Liver (tissue), 8 donors: ENCODE measurements at regions not wholly inside any gene's neighbourhood (a gene's known extent, or its start where the extent isn't known, plus 50 kb on each side); places are given as distances from the start of the nearest gene placed in this dataset.

Experiments used
- DNase-seq: peaks from one replicate; pipeline ENCODE4 v3.0.0-alpha.2; 2017; ENCODE audit warnings: low spot score
- H3K27ac ChIP-seq, 2 donors: one replicate each; pipeline ENCODE4 v1.7.0; 2013; ENCODE audit warnings: inconsistent platforms in 2 of 2, low read length in 2 of 2, control low read depth in 1 of 2, low read depth in 1 of 2, mild to moderate bottlenecking in 1 of 2
- H3K27me3 ChIP-seq, 4 donors: one replicate each; pipeline versions ENCODE4 v1.6.1 to v1.7.0; 2013; ENCODE audit warnings: low read length in 3 of 4, inconsistent platforms in 1 of 4, mild to moderate bottlenecking in 1 of 4, moderate library complexity in 1 of 4; ENCODE audit not compliant: control insufficient read depth in 4 of 4, insufficient read depth in 4 of 4
- H3K36me3 ChIP-seq, 4 donors: one replicate each; pipeline versions ENCODE4 v1.6.1 to v1.7.0; 2013; ENCODE audit warnings: low read length in 3 of 4, mild to moderate bottlenecking in 3 of 4, low read depth in 1 of 4, moderate library complexity in 1 of 4; ENCODE audit not compliant: control insufficient read depth in 4 of 4, insufficient read depth in 3 of 4
- H3K4me1 ChIP-seq, 4 donors: one replicate each; pipeline versions ENCODE4 v1.6.1 to v1.7.0; 2013; ENCODE audit warnings: low read length in 3 of 4, mild to moderate bottlenecking in 3 of 4, moderate library complexity in 1 of 4; ENCODE audit not compliant: control insufficient read depth in 4 of 4, insufficient read depth in 4 of 4
- H3K4me3 ChIP-seq, 3 donors: one replicate each; pipeline versions ENCODE4 v1.6.1 to v1.7.0; 2013; ENCODE audit warnings: low read length in 3 of 3, control low read depth in 1 of 3, low read depth in 1 of 3, mild to moderate bottlenecking in 1 of 3
- H3K9ac ChIP-seq, 2 donors: one replicate each; pipeline ENCODE4 v1.7.0; 2013; ENCODE audit warnings: low read length in 2 of 2, mild to moderate bottlenecking in 2 of 2, moderate library complexity in 2 of 2, control low read depth in 1 of 2, low read depth in 1 of 2
- H3K9me3 ChIP-seq, 4 donors: one replicate each; pipeline versions ENCODE4 v1.6.1 to v1.7.0; 2013; ENCODE audit warnings: low read length in 3 of 4; ENCODE audit not compliant: control insufficient read depth in 4 of 4
- CTCF ChIP-seq: fragments of 150-350 bp; IDR thresholded peaks from 2 replicates; pipeline ENCODE4 v1.5.1; 2017; ENCODE audit warnings: improper control_type of control experiment, low read depth, low read length; ENCODE audit not compliant: missing input control
- FOXA1 ChIP-seq: IDR thresholded peaks from 2 replicates; pipeline ENCODE4 v1.6.1; 2016; ENCODE audit warnings: antibody characterized with exemption
- GABPA ChIP-seq, 2 donors: IDR thresholded peaks in 1 of 2; conservative IDR thresholded peaks in 1 of 2; 2 replicates each; pipeline ENCODE4 v1.6.1; 2016; ENCODE audit warnings: antibody characterized with exemption in 2 of 2, mild to moderate bottlenecking in 1 of 2, moderate library complexity in 1 of 2
- HNF4A ChIP-seq, 2 donors: conservative IDR thresholded peaks; 2 replicates each; pipeline ENCODE4 v1.6.1; 2016; ENCODE audit warnings: antibody characterized with exemption in 2 of 2, mild to moderate bottlenecking in 2 of 2
- HNF4G ChIP-seq: IDR thresholded peaks from 2 replicates; pipeline ENCODE4 v1.6.1; 2016; ENCODE audit warnings: antibody characterized with exemption
- JUND ChIP-seq, 2 donors: IDR thresholded peaks; 2 replicates each; pipeline ENCODE4 v1.6.1; 2016; ENCODE audit warnings: antibody characterized with exemption in 2 of 2
- MAX ChIP-seq: IDR thresholded peaks from 2 replicates; pipeline ENCODE4 v1.6.1; 2016; ENCODE audit warnings: antibody characterized with exemption
- NR2F2 ChIP-seq: IDR thresholded peaks from 2 replicates; pipeline ENCODE4 v1.6.1; 2016; ENCODE audit warnings: antibody characterized with exemption
- RAD21 ChIP-seq, 2 donors: IDR thresholded peaks; 2 replicates each; pipeline ENCODE4 v1.6.1; 2016; ENCODE audit warnings: antibody characterized with exemption in 2 of 2, mild to moderate bottlenecking in 2 of 2
- REST ChIP-seq: IDR thresholded peaks from 2 replicates; pipeline ENCODE4 v1.6.1; 2016; ENCODE audit warnings: antibody characterized with exemption, mild to moderate bottlenecking
- RXRA ChIP-seq, 2 donors: IDR thresholded peaks; 2 replicates each; pipeline ENCODE4 v1.6.1; 2017 to 2018; ENCODE audit warnings: antibody characterized with exemption in 2 of 2, mild to moderate bottlenecking in 1 of 2
- SP1 ChIP-seq: IDR thresholded peaks from 2 replicates; pipeline ENCODE4 v1.6.1; 2018; ENCODE audit warnings: antibody characterized with exemption, mild to moderate bottlenecking
- TAF1 ChIP-seq: conservative IDR thresholded peaks from 2 replicates; pipeline ENCODE4 v1.6.1; 2016; ENCODE audit warnings: antibody characterized with exemption, mild to moderate bottlenecking
- YY1 ChIP-seq: IDR thresholded peaks from 2 replicates; pipeline ENCODE4 v1.6.1; 2016; ENCODE audit warnings: antibody characterized with exemption, mild to moderate bottlenecking
- WGBS: extraction: QIAGEN DNeasy Blood & Tissue Kit; methylation state at CpG from one replicate; pipeline ENCODE4 v1.1.7; 2013; 5-methylcytosine and 5-hydroxymethylcytosine counted together
- donor health status: healthy.
- donor health status: healthy.
- donor health status: healthy.
- donor health status: healthy.
- donor health status: healthy.

- Histone ChIP-seq H3K27me3 (no peaks in the 10 kb centered on the region), H3K27ac (no peak overlapping the region), H3K9ac (no peak overlapping the region), H3K4me3 (no peak overlapping the region), H3K9me3 (no peaks in the 10 kb centered on the region), H3K36me3 (no peaks in the 10 kb centered on the region), H3K4me1 (peaks cover 0 to 10% (median 8%) of the 10 kb centered on the region in 4 donors)
- 95% methylated on average over 1 of the region's 1 CpG for WGBS
- no peak for DNase-seq
- no peak for TF ChIP-seq FOXA1
- no peak for TF ChIP-seq SP1
- no peak for TF ChIP-seq NR2F2
- no peak for TF ChIP-seq TAF1
- TF ChIP-seq GABPA (IDR thresholded peaks at IDR 0.05 in 1 of 2, conservative IDR thresholded peaks at IDR 0.05 in 1 of 2): no peak
- no peak for TF ChIP-seq HNF4G
- TF ChIP-seq REST: no peak
- no peak for TF ChIP-seq MAX
- no peak for TF ChIP-seq JUND (IDR thresholded peaks at IDR 0.05)
- no peak for TF ChIP-seq RAD21 (IDR thresholded peaks at IDR 0.05)
- TF ChIP-seq YY1: no peak
Observed at GRCh38 chr18:27668158-27668557, 483.1 kb upstream of the CHST9 start.

GRCh38 chr18:27667064-27667463 is 482.0 kb upstream of the CHST9 start:
- no peak for DNase-seq
- no peaks in the 10 kb centered on the region for H3K9me3 ChIP-seq
- no peak overlapping the region for H3K27ac ChIP-seq
- no peak overlapping the region for H3K4me3 ChIP-seq
- H3K4me1 ChIP-seq: peaks cover 0 to 18% (median 14%) of the 10 kb centered on the region in 4 donors
- H3K36me3 ChIP-seq: no peaks in the 10 kb centered on the region
- 40% methylated on average over 6 of the region's 6 CpGs for WGBS
- no peak overlapping the region for H3K9ac ChIP-seq
- no peaks in the 10 kb centered on the region for H3K27me3 ChIP-seq
- no peak for TF ChIP-seq SP1
- TF ChIP-seq RXRA (IDR thresholded peaks at IDR 0.05): peak in 1 of 2 donors; percentile 8
- TF ChIP-seq HNF4A (conservative IDR thresholded peaks at IDR 0.05): peak; percentile 72 to 76

- Histone ChIP-seq H3K27ac (no peak overlapping the region), H3K4me3 (no peak overlapping the region), H3K4me1 (peaks cover 0 to 27% (median 24%) of the 10 kb centered on the region in 4 donors), H3K9me3 (no peaks in the 10 kb centered on the region), H3K36me3 (no peaks in the 10 kb centered on the region), H3K9ac (no peak overlapping the region), H3K27me3 (no peaks in the 10 kb centered on the region)
- DNase-seq: no peak
- WGBS: 82% methylated on average over 3 of the region's 3 CpGs
- TF ChIP-seq TAF1: no peak
- no peak for TF ChIP-seq YY1
- no peak for TF ChIP-seq CTCF
Observed at GRCh38 chr18:27666016-27666415, 480.9 kb upstream of the CHST9 start.
